T-cell (primary cell): ENCODE measurements at regions not wholly inside any gene's neighbourhood (a gene's known extent, or its start where the extent isn't known, plus 50 kb on each side); places are given as distances from the start of the nearest gene placed in this dataset.

ENCODE experiments used
- ATAC-seq, 4 experiments: fragments of 200-7000 bp in 3 of 4; fragments of 150-1000 bp in 1 of 4; cut with Tn5 transposase; replicated peaks in 1 of 4; 1 replicate in 3 of 4; 2 replicates in 1 of 4; pipeline ENCODE4 v1.10.0; 2021; ENCODE audit warnings: moderate library complexity in 3 of 4, mild to moderate bottlenecking in 2 of 4, moderate number of reproducible peaks in 1 of 4
- CTCF ChIA-PET, 2 donors: fragments of 300-600 bp; sonication (Branson Sonifier 250); formaldehyde crosslinking; loops; one replicate each; lab custom pipeline; 2022; ENCODE audit warnings: antibody characterized with exemption in 2 of 2; lab: Charles Lee
- POLR2A ChIA-PET, 2 donors: fragments of 300-600 bp; sonication (Branson Sonifier 250); formaldehyde crosslinking; loops; one replicate each; lab custom pipeline; 2022; ENCODE audit warnings: antibody characterized with exemption in 2 of 2; lab: Charles Lee
- DNase-seq, 35 experiments: peaks; one replicate each; pipeline versions ENCODE4 v3.0.0 to v3.0.0-alpha.2; 2013 to 2023
- H3K27ac ChIP-seq: one replicate; pipeline ENCODE4 v1.5.1; 2013; ENCODE audit warnings: low read length
- H3K27me3 ChIP-seq, 2 experiments: replicated peaks in 1 of 2; 1 replicate in 1 of 2; 2 replicates in 1 of 2; pipeline versions ENCODE4 v1.6.1 to v1.7.0; 2013; ENCODE audit warnings: low read length in 1 of 2, mixed read lengths in 1 of 2; ENCODE audit not compliant: control insufficient read depth in 2 of 2, insufficient read depth in 2 of 2; ENCODE audit errors: extremely low read depth in 1 of 2
- H3K36me3 ChIP-seq, 2 donors: 1 replicate in 1 of 2; 2 replicates in 1 of 2; pipeline versions ENCODE4 v1.6.1 to v1.7.0; 2013; ENCODE audit warnings: low read length in 1 of 2; ENCODE audit not compliant: control insufficient read depth in 2 of 2, insufficient read depth in 1 of 2; ENCODE audit errors: extremely low read depth in 1 of 2
- H3K4me1 ChIP-seq, 2 experiments: 1 replicate in 1 of 2; 2 replicates in 1 of 2; pipeline versions ENCODE4 v1.6.1 to v1.7.0; 2013; ENCODE audit warnings: low read length in 2 of 2, mixed read lengths in 1 of 2; ENCODE audit not compliant: insufficient read depth in 2 of 2, control insufficient read depth in 1 of 2; ENCODE audit errors: extremely low read depth in 1 of 2
- H3K4me3 ChIP-seq, 2 donors: 1 replicate in 1 of 2; 2 replicates in 1 of 2; pipeline versions ENCODE4 v1.5.1 to v1.7.0; 2013; ENCODE audit warnings: mild to moderate bottlenecking in 2 of 2, low read length in 1 of 2, moderate library complexity in 1 of 2; ENCODE audit not compliant: control insufficient read depth in 1 of 2; ENCODE audit errors: extremely low read depth in 1 of 2
- H3K9me3 ChIP-seq: 2 replicates; pipeline ENCODE4 v1.7.0; 2013
- H3K27ac Mint-ChIP-seq, 2 donors: one replicate each; pipeline ENCODE4 v1.8.0; 2020 to 2021; ENCODE audit warnings: mild to moderate bottlenecking in 2 of 2, mixed read lengths in 2 of 2
- H3K27me3 Mint-ChIP-seq, 2 donors: one replicate each; pipeline ENCODE4 v1.8.0; 2021 to 2022; ENCODE audit warnings: mixed read lengths in 2 of 2
- H3K36me3 Mint-ChIP-seq: one replicate; pipeline ENCODE4 v1.8.0; 2021; ENCODE audit warnings: mixed read lengths
- H3K4me1 Mint-ChIP-seq, 3 donors: one replicate each; pipeline ENCODE4 v1.8.0; 2020 to 2022; ENCODE audit warnings: mixed read lengths in 3 of 3, mild to moderate bottlenecking in 1 of 3
- H3K4me3 Mint-ChIP-seq, 3 donors: one replicate each; pipeline ENCODE4 v1.8.0; 2020 to 2022; ENCODE audit warnings: mild to moderate bottlenecking in 3 of 3, mixed read lengths in 3 of 3, moderate library complexity in 3 of 3
- H3K9me3 Mint-ChIP-seq, 3 donors: one replicate each; pipeline ENCODE4 v1.8.0; 2020 to 2022; ENCODE audit warnings: mixed read lengths in 3 of 3
- WGBS: methylation state at CpG from one replicate; pipeline ENCODE4 v1.1.5; 2013; ENCODE audit warnings: missing lambda C conversion rate; ENCODE audit not compliant: insufficient coverage; 5-methylcytosine and 5-hydroxymethylcytosine counted together

DNA sequence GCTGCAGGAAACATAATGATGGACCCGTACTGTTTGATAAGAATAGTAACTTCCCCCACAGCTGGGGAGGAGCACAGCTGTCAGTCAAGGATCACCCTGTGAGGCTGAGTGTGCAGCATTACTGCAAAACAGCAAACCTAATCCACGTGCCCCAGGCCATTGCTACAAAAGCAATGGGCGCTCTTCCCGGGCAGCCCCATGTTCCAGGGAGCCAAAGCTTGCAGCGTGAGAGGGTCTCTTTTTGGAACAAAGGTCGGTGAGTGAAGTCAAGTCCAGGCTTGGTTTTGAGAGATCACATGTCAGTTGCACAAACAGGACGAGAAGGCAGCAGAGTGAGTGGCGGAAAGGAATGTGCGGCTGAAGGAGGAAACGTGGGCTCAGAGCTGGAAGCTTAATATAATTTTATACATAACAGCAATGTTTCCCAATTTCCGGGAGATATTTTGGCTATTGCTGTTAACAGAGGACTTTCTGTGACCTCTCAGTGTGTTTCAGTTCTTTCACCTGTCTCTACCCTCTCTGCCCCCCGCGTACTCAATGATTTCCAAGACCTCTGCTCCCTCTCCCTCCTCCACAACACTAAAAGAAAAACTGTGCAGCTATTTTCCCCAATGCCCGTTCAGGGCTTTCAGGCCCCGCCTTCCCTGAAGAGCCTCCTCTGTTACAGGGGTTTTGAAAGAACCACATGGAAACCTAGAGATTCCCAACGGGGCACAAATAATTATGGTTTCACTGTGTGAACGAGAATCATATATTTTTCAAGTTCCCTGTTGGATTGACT lies 128.9 kb downstream of the MTPAP start:
- Mint-ChIP-seq H3K9me3 (no peaks in the 10 kb centered on the region), H3K27me3 (peaks cover 35 to 45% of the 10 kb centered on the region in 2 donors), H3K4me1 (peaks cover 10 to 13% (median 12%) of the 10 kb centered on the region in 3 donors), H3K36me3 (no peaks in the 10 kb centered on the region), H3K4me3 (peak overlapping the region in 1 of 3 donors; percentile 22), H3K27ac (no peak overlapping the region)
- H3K36me3 ChIP-seq: no peaks in the 10 kb centered on the region
- CTCF ChIA-PET: no interaction called here
- H3K4me3 ChIP-seq: no peak overlapping the region
- POLR2A ChIA-PET: no interaction called here
- H3K27ac ChIP-seq: no peak overlapping the region
- DNase-seq (no peak), ATAC-seq (no peak)
- H3K4me1 ChIP-seq: peaks cover 2% of the 10 kb centered on the region in 2 experiments
- no peaks in the 10 kb centered on the region for H3K9me3 ChIP-seq
- 18% methylated on average over 10 of the region's 17 CpGs for WGBS
- H3K27me3 ChIP-seq: peaks cover 0 to 15% of the 10 kb centered on the region in 2 experiments

DNA sequence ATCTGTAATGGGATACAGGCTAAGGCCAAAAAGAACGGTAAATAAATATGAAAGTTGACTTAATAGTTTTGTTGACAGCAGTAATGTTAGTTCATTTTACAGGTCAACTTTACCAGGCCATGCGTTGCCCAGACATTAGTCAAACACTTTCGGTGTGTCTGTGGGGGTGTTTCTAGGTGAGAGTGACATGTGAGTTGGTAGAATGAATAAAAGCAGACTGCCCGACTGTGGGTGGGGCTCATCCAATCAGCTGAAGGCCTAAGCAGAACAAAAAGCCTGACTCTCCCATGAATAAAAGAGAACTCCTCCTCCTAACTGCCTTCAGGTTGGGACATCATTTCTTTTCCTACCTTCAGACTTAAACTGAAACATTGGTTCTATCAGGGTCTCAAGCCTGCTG lies 132.3 kb downstream of the MTPAP start:
- ChIA-PET POLR2A (no interaction called here), CTCF (no interaction called here)
- WGBS: 80% methylated on average over 1 of the region's 4 CpGs

DNA sequence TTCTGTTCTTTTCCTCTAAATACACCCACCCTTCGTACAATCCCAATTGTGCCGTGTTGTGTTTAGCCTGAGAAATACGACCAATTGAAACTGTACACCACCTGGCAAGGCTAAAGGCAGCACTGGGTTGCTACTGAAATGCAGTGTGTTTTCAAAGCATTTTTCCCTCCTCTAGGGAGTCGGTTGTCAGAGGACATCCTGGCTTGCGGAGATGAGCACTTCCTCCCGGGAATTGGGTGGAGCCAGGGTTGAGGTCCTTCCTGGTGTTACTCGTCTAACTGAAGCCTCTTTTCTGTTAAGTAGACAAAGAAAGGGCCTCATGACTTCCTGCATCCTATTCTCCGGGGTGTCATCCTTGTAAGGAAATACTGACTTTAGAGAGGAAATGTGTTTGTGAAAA lies 133.5 kb downstream of the MTPAP start:
- WGBS: 80% methylated on average over 4 of the region's 8 CpGs
- Histone ChIP-seq H3K27ac (no peak overlapping the region), H3K27me3 (peaks cover 0 to 7% of the 10 kb centered on the region in 2 experiments), H3K4me1 (peaks cover 2% of the 10 kb centered on the region in 2 experiments), H3K36me3 (no peaks in the 10 kb centered on the region), H3K9me3 (no peaks in the 10 kb centered on the region), H3K4me3 (no peak overlapping the region)
- no peak overlapping the region for H3K27ac Mint-ChIP-seq
- DNase-seq (no peak), ATAC-seq (no peak)
- CTCF ChIA-PET: no interaction called here
- no peaks in the 10 kb centered on the region for H3K9me3 Mint-ChIP-seq
- peaks cover 10 to 13% (median 12%) of the 10 kb centered on the region in 3 donors for H3K4me1 Mint-ChIP-seq
- H3K27me3 Mint-ChIP-seq: peaks cover 19 to 36% of the 10 kb centered on the region in 2 donors
- H3K36me3 Mint-ChIP-seq: no peaks in the 10 kb centered on the region
- H3K4me3 Mint-ChIP-seq: no peak overlapping the region
- POLR2A ChIA-PET: no interaction called here

More for the DNA sequence above, 132.3 kb downstream of the MTPAP start:
- Histone ChIP-seq H3K36me3 (no peaks in the 10 kb centered on the region), H3K4me3 (no peak overlapping the region), H3K27me3 (peaks cover 0 to 11% of the 10 kb centered on the region in 2 experiments), H3K9me3 (no peaks in the 10 kb centered on the region), H3K27ac (no peak overlapping the region), H3K4me1 (peaks cover 2% of the 10 kb centered on the region in 2 experiments)
- Mint-ChIP-seq H3K4me1 (peaks cover 10 to 13% (median 12%) of the 10 kb centered on the region in 3 donors), H3K4me3 (no peak overlapping the region), H3K36me3 (no peaks in the 10 kb centered on the region), H3K27ac (no peak overlapping the region), H3K9me3 (no peaks in the 10 kb centered on the region), H3K27me3 (peaks cover 26 to 42% of the 10 kb centered on the region in 2 donors)
- ATAC-seq (no peak), DNase-seq (no peak)

DNA sequence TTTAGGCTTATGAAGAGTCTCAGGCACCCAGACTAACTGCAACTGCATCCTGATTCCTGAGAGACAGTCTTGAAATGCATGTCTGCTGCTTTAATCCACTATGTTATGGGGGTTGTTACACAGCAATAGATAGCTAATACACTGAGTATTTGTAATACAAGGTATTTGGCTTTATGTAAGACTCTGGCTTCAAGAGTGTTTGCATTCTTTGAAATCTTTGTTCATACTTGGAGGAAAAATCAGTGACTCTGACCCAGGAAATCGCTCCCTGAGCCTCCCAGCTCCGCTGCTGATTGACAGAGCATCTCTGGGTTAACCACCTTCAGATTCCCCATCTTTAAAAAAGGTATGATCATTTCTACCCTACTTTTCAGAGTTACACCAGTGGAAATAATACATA lies 133.9 kb downstream of the MTPAP start:
- no peak overlapping the region for H3K27ac ChIP-seq
- H3K27me3 ChIP-seq: peaks cover 0 to 3% of the 10 kb centered on the region in 2 experiments
- no peaks in the 10 kb centered on the region for H3K36me3 Mint-ChIP-seq
- H3K36me3 ChIP-seq: no peaks in the 10 kb centered on the region
- ChIA-PET POLR2A (no interaction called here), CTCF (no interaction called here)
- 88% methylated on average over 2 of the region's 2 CpGs for WGBS
- peaks cover 20 to 35% of the 10 kb centered on the region in 2 donors for H3K27me3 Mint-ChIP-seq
- ATAC-seq (no peak), DNase-seq (no peak)
- H3K27ac Mint-ChIP-seq: no peak overlapping the region
- H3K4me1 ChIP-seq: peaks cover 2% of the 10 kb centered on the region in 2 experiments
- no peak overlapping the region for H3K4me3 ChIP-seq
- H3K9me3 ChIP-seq: no peaks in the 10 kb centered on the region
- no peak overlapping the region for H3K4me3 Mint-ChIP-seq
- peaks cover 6 to 8% (median 7%) of the 10 kb centered on the region in 3 donors for H3K4me1 Mint-ChIP-seq
- H3K9me3 Mint-ChIP-seq: no peaks in the 10 kb centered on the region

DNA sequence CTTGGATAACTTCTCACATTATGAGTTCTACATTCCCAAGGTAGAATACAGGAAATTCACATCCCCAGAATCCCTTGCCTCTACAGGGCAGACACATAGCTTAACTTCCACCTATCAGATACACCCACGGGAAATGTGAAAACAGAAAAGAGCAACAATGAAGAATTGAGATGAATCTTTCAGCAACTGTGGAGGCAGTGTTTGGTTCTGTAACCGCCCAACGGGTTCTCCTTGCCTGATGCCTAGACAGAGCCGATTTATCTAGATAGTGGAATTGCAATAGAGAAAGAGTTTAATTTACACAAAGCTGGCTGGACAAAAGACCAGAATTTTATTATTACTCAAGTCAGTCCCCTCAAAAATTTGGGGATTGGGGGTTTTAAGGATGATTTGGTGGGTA lies 138.8 kb downstream of the MTPAP start:
- no peak overlapping the region for H3K27ac ChIP-seq
- H3K36me3 ChIP-seq: no peaks in the 10 kb centered on the region
- Mint-ChIP-seq H3K36me3 (no peaks in the 10 kb centered on the region), H3K4me1 (no peaks in the 10 kb centered on the region), H3K9me3 (no peaks in the 10 kb centered on the region), H3K27me3 (peaks cover 8 to 20% of the 10 kb centered on the region in 2 donors), H3K4me3 (no peak overlapping the region), H3K27ac (no peak overlapping the region)
- no peak for ATAC-seq
- no peaks in the 10 kb centered on the region for H3K27me3 ChIP-seq
- whole genome bisulfite sequencing: no CpG with 5 or more reads among the region's 4 CpGs
- H3K4me3 ChIP-seq: no peak overlapping the region
- CTCF ChIA-PET: no interaction called here
- H3K9me3 ChIP-seq: no peaks in the 10 kb centered on the region
- DNase-seq: no peak
- H3K4me1 ChIP-seq: no peaks in the 10 kb centered on the region
- POLR2A ChIA-PET: no interaction called here

DNA sequence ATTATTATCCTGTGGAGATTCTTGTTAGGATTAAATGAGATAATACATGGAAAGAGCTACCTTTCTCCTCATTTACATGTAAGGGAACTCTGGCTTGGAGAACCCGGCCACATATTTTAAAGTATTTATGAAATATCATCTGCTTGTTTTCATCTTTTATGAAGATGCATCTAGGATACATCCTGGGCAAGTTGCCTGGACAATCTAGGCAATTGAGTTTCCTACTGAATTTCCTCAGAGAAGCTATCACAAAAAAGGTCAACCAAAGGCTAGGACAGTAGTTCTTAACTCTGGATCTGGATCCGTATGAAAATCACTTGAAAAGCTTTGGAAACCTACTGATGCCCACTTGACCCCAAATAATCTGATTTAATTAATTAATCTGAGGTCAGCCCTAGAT lies 140.7 kb downstream of the MTPAP start:
- Histone ChIP-seq H3K4me1 (no peaks in the 10 kb centered on the region), H3K36me3 (no peaks in the 10 kb centered on the region), H3K27me3 (peaks cover 0 to 5% of the 10 kb centered on the region in 2 experiments), H3K4me3 (no peak overlapping the region), H3K9me3 (peaks cover 2% of the 10 kb centered on the region), H3K27ac (no peak overlapping the region)
- no CpG with 5 or more reads among the region's 2 CpGs for WGBS
- ATAC-seq (no peak), DNase-seq (no peak)
- H3K9me3 Mint-ChIP-seq: peaks cover 2 to 4% (median 4%) of the 10 kb centered on the region in 3 donors
- H3K27me3 Mint-ChIP-seq: peaks cover 13 to 19% of the 10 kb centered on the region in 2 donors
- H3K36me3 Mint-ChIP-seq: no peaks in the 10 kb centered on the region
- H3K27ac Mint-ChIP-seq: no peak overlapping the region
- no peak overlapping the region for H3K4me3 Mint-ChIP-seq
- H3K4me1 Mint-ChIP-seq: no peaks in the 10 kb centered on the region
- CTCF ChIA-PET: no interaction called here
- POLR2A ChIA-PET: no interaction called here
